ENCODE measurements at regions not wholly inside any gene's neighbourhood (a gene's known extent, or its start where the extent isn't known, plus 50 kb on each side); places are given as distances from the start of the nearest gene placed in this dataset.
A peak's percentile ranks its signal among the peaks of the same experiment; 100 is the strongest.

DNA sequence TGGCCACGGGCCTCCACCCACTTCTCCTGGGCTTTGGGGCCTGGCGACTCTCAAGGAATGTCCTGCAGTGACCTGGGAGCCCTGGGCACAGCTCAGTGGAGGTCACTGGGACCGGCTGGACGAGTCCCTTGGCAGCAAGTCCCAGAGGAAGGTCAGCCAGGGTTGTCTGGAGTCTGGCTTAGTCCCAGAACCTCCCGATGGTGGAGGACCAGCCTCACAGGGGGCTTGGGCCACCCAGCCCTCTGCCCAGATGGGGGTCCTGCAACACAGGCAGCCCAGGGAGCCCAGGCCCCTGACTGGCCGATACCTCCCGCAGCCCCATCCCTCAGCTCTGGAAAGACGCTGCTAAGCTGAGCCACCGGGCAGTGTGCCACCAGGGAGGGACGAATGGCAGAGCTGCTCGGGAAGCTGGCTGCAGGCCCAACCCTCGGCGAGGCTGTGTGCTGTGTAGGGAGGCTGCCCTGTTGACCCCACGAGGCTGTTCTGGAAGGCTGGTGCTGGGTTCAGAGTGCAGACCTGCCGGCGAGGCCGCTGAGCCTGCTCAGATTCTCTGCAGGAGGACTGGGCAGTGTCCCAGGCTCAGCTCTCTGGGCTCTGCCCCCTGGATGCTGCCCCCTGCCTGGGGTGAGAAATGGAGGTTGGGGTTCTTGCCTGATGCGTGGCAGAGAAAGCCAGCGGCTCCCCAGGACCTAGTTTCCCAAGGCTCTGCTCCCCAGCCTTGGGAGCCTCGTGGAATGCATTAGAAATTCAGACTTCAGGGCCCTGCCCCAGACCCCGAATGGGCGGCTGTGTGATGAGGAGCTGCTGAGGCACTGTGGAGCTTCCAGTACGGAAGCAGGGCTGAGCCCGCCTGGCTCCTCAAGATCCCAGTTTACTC, 61.7 kb downstream of the ADRA2C start:
- TF ChIP-seq CEBPB (IDR thresholded peaks at IDR 0.05) (no peak; the same call in 1 of the 2 replicates), FOXM1 (IDR thresholded peaks at IDR 0.05; ENCODE audit: borderline replicate concordance, low read depth) (peak; percentile 54; the same call in 1 of the 2 replicates), RAD21 (IDR thresholded peaks at IDR 0.05; ENCODE audit: low read depth) (peak; percentile 26; the same call in 1 of the 2 replicates)
- TF ChIP-seq, protein P1, sequence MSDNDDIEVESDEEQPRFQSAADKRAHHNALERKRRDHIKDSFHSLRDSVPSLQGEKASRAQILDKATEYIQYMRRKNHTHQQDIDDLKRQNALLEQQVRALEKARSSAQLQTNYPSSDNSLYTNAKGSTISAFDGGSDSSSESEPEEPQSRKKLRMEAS (IDR thresholded peaks at IDR 0.05), result peak; percentile 68
- TF ChIP-seq, protein P2, sequence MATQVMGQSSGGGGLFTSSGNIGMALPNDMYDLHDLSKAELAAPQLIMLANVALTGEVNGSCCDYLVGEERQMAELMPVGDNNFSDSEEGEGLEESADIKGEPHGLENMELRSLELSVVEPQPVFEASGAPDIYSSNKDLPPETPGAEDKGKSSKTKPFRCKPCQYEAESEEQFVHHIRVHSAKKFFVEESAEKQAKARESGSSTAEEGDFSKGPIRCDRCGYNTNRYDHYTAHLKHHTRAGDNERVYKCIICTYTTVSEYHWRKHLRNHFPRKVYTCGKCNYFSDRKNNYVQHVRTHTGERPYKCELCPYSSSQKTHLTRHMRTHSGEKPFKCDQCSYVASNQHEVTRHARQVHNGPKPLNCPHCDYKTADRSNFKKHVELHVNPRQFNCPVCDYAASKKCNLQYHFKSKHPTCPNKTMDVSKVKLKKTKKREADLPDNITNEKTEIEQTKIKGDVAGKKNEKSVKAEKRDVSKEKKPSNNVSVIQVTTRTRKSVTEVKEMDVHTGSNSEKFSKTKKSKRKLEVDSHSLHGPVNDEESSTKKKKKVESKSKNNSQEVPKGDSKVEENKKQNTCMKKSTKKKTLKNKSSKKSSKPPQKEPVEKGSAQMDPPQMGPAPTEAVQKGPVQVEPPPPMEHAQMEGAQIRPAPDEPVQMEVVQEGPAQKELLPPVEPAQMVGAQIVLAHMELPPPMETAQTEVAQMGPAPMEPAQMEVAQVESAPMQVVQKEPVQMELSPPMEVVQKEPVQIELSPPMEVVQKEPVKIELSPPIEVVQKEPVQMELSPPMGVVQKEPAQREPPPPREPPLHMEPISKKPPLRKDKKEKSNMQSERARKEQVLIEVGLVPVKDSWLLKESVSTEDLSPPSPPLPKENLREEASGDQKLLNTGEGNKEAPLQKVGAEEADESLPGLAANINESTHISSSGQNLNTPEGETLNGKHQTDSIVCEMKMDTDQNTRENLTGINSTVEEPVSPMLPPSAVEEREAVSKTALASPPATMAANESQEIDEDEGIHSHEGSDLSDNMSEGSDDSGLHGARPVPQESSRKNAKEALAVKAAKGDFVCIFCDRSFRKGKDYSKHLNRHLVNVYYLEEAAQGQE (IDR thresholded peaks at IDR 0.05; ENCODE audit: low read depth), result no peak
